A673 (cell line): ENCODE measurements at regions not wholly inside any gene's neighbourhood (a gene's known extent, or its start where the extent isn't known, plus 50 kb on each side); places are given as distances from the start of the nearest gene placed in this dataset.
A peak's percentile ranks its signal among the peaks of the same experiment; 100 is the strongest.

Experiments
- BruUV-seq: library from RNA; stranded (reverse); fragments of 400-500 nt; replicated peaks from 2 replicates; lab custom pipeline; 2021; lab: Mats Ljungman, UMichigan
- CTCF ChIA-PET: fragments of 300-600 bp; sonication (Branson Sonifier 250); formaldehyde crosslinking; loops from one replicate; lab custom pipeline; 2022; ENCODE audit warnings: antibody characterized with exemption; lab: Charles Lee
- POLR2A ChIA-PET: fragments of 300-600 bp; sonication (Branson Sonifier 250); formaldehyde crosslinking; loops from one replicate; lab custom pipeline; 2022; ENCODE audit warnings: antibody characterized with exemption; ENCODE audit not compliant: low non-redundant PET; lab: Charles Lee
- DNase-seq: peaks from one replicate; pipeline ENCODE4 v3.0.0-alpha.2; 2015; ENCODE audit warnings: low spot score
- H3K27ac ChIP-seq: fragments of 200-600 bp; sonication (generic); 2 replicates; pipeline ENCODE4 v1.5.1; 2016; ENCODE audit warnings: mixed run types, low read depth, mild to moderate bottlenecking, mixed read lengths, antibody characterized with exemption, low read length; ENCODE audit not compliant: poor library complexity, severe bottlenecking
- H3K27me3 ChIP-seq: fragments of 200-600 bp; sonication (generic); replicated peaks from 2 replicates; pipeline ENCODE4 v1.6.1; 2017; ENCODE audit warnings: mixed run types, low read depth, mild to moderate bottlenecking, mixed read lengths, antibody characterized with exemption, low read length; ENCODE audit not compliant: insufficient read depth, poor library complexity
- H3K36me3 ChIP-seq: fragments of 200-600 bp; sonication (generic); 2 replicates; pipeline ENCODE4 v1.6.1; 2016; ENCODE audit warnings: mixed run types, mild to moderate bottlenecking, mixed read lengths, antibody characterized with exemption, low read length; ENCODE audit not compliant: insufficient read depth, poor library complexity, severe bottlenecking
- H3K4me1 ChIP-seq: fragments of 200-600 bp; sonication (generic); 2 replicates; pipeline ENCODE4 v1.6.1; 2017; ENCODE audit warnings: mixed run types, mild to moderate bottlenecking, mixed read lengths, antibody characterized with exemption, low read length; ENCODE audit not compliant: insufficient read depth, poor library complexity, severe bottlenecking
- H3K4me3 ChIP-seq: fragments of 200-600 bp; sonication (generic); 2 replicates; pipeline ENCODE4 v1.5.1; 2016; ENCODE audit warnings: low read depth, mixed run types, mild to moderate bottlenecking, mixed read lengths, low read length; ENCODE audit not compliant: poor library complexity, severe bottlenecking
- H3K9me3 ChIP-seq: fragments of 200-600 bp; sonication (generic); 2 replicates; pipeline ENCODE4 v1.6.1; 2016; ENCODE audit warnings: mixed run types, low read depth, mild to moderate bottlenecking, mixed read lengths, antibody characterized with exemption, low read length; ENCODE audit not compliant: poor library complexity, severe bottlenecking
- CTCF ChIP-seq: fragments of 300-800, 200-600 bp; sonication (generic); conservative IDR thresholded peaks from 2 replicates; pipeline ENCODE4 v1.5.1; 2017; ENCODE audit warnings: low read depth, mild to moderate bottlenecking, antibody characterized with exemption, low read length, moderate library complexity, mixed read lengths
- EZH2 ChIP-seq: fragments of 200-600 bp; sonication (generic); IDR thresholded peaks from 2 replicates; pipeline ENCODE4 v1.6.1; 2017; ENCODE audit warnings: borderline replicate concordance, low read depth, mild to moderate bottlenecking, mixed read lengths, antibody characterized with exemption, low read length; ENCODE audit not compliant: poor library complexity, severe bottlenecking
- intact Hi-C: fragments of 100-400 bp; cut with micrococcal nuclease; formaldehyde crosslinking; loops from one replicate; pipeline ENCODE4 v1.10.0; 2022; ENCODE audit not compliant: unreplicated experiment

DNA sequence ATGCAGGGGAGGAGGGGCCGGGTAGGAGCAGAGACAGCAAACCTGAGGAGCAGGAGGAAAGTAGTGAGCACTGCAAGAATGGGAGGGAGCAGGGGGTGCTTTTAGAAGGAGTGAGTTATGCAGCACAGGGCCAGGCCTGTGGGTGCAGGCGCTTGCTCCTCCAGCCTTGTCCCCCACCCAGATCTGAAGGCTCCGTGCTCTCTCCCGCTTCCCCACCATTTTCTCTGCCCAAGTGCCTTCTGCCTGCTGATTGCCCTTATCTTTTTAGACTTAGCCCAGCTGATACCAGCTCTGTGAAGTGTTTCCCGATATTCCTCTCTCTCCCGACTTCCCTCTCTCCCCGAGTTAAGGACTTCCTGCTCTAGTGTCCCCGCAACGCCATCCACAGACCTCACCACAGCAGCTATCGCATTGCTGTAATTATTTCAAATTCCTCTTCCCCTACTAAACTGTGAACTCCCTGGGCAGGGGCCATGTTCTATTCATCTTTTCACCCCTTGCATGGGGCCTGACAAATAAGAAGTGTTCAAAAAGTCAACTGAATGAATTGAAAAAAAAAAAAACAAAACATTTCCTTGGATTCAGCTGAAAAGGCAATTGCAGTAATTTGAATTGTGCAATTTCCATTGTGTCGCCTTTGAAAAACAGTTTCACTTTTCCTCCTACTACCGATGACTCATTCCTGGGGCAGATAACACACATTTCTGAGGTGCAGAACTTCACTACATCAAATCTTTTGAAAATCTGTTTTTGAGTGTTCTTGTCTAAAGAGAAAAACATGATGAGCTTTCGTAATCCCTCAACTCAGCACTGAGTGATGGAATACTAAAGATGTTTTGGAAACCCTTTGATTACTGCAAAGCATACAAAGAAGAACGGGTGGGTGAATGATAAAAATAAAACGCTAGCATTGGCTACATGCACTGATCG, 69.7 kb upstream of the BMAL1 start:
- peak overlapping the region; percentile 74 for H3K27ac ChIP-seq
- peak overlapping the region; percentile 34 for H3K4me3 ChIP-seq
- POLR2A ChIA-PET: interaction anchor here (0.7 kb wide), 1 partner anchor 158 kb away, joined by 4 read pairs; no protein-coding TSS in a partner anchor
- TF ChIP-seq EZH2: no peak
- TF ChIP-seq CTCF: no peak
- CTCF ChIA-PET: no interaction called here
- H3K9me3 ChIP-seq: no peaks in the 10 kb centered on the region
- DNase-seq: peak; percentile 78
- intact Hi-C loops: no loop called here
- no peaks in the 10 kb centered on the region for H3K27me3 ChIP-seq
- no peaks in the 10 kb centered on the region for H3K36me3 ChIP-seq
- no TSS peak for BruUV-seq
- peaks cover 5% of the 10 kb centered on the region for H3K4me1 ChIP-seq

- POLR2A ChIA-PET: interaction anchor here (0.6 kb wide), 1 partner anchor 67 kb away, joined by 3 read pairs; no protein-coding TSS in a partner anchor
- no peaks in the 10 kb centered on the region for H3K36me3 ChIP-seq
- BruUV-seq: no TSS peak
- no peaks in the 10 kb centered on the region for H3K27me3 ChIP-seq
- intact Hi-C loops: no loop called here
- CTCF ChIA-PET: interaction anchor here (0.7 kb wide), 1 partner anchor 943 kb away, joined by 4 read pairs; no protein-coding TSS in a partner anchor
- TF ChIP-seq CTCF (no peak), EZH2 (no peak)
- DNase-seq: no peak
- H3K4me1 ChIP-seq: peaks cover 7% of the 10 kb centered on the region
- H3K27ac ChIP-seq: peak overlapping the region; percentile 74
- no peaks in the 10 kb centered on the region for H3K9me3 ChIP-seq
- no peak overlapping the region for H3K4me3 ChIP-seq
These were observed 68.7 kb upstream of the BMAL1 start for GRCh38 chr11:13208921-13209320.

DNA sequence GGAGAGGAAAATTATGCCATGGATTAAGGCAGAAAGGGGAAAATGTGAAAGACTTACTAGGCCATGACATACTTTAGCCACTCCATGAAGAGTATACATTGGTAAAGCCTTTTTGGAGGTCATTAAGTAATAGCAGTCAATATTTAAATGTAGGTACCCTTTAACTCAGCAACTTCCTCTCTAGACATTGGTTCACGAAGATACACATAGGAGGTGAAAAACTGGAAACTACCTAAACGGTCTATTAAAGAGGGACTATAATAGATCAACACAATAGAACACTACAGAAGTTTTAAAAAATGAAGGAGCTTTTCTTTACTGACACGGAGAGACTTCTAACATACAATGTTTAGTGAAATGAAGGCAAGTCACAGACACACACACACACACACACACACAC, 68.2 kb upstream of the BMAL1 start:
- H3K4me1 ChIP-seq: peaks cover 11% of the 10 kb centered on the region
- no peaks in the 10 kb centered on the region for H3K36me3 ChIP-seq
- H3K27ac ChIP-seq: no peak overlapping the region
- CTCF ChIA-PET: interaction anchor here (0.7 kb wide), 1 partner anchor 943 kb away, joined by 4 read pairs; no protein-coding TSS in a partner anchor
- intact Hi-C loops: no loop called here
- H3K9me3 ChIP-seq: no peaks in the 10 kb centered on the region
- no TSS peak for BruUV-seq
- POLR2A ChIA-PET: interaction anchor here (0.6 kb wide), 1 partner anchor 68 kb away, joined by 3 read pairs; no protein-coding TSS in a partner anchor
- DNase-seq: no peak
- TF ChIP-seq CTCF (no peak), EZH2 (no peak)
- no peak overlapping the region for H3K4me3 ChIP-seq
- H3K27me3 ChIP-seq: no peaks in the 10 kb centered on the region
